HG03575 (cell line): ENCODE measurements at regions not wholly inside any gene's neighbourhood (a gene's known extent, or its start where the extent isn't known, plus 50 kb on each side); places are given as distances from the start of the nearest gene placed in this dataset.
"Not testable (repeated sequence)": the region's sequence is repeated elsewhere in the genome, so short reads cannot be mapped to it uniquely, and the experiment has no call there.

ENCODE experiments used
- ATAC-seq: cut with Tn5 transposase; IDR thresholded peaks from one replicate; pipeline ENCODE4 v1.9.1; 2021; ENCODE audit not compliant: unreplicated experiment, insufficient number of reproducible peaks, low FRiP score; ENCODE audit errors: extremely low read depth

GRCh38 chr12:92242907-92243306, 97.3 kb upstream of the BTG1 start:
- ATAC-seq, result no peak

GRCh38 chr12:92237762-92238523, 92.3 kb upstream of the BTG1 start:
- ATAC-seq, result no peak

- no peak for ATAC-seq
Measured at GRCh38 chr12:92237262-92237661, 91.6 kb upstream of the BTG1 start.

GRCh38 chr12:92235703-92236472, 90.2 kb upstream of the BTG1 start:
- ATAC-seq, result no peak

GRCh38 chr12:92234533-92234932, 88.9 kb upstream of the BTG1 start:
- no peak for ATAC-seq

GRCh38 chr12:92233346-92234015, 87.8 kb upstream of the BTG1 start:
- ATAC-seq, result no peak

- ATAC-seq, result not testable (repeated sequence)
Measured at GRCh38 chr12:92232371-92232932, 86.8 kb upstream of the BTG1 start.

GRCh38 chr12:92231945-92232344, 86.3 kb upstream of the BTG1 start:
- ATAC-seq, result not testable (repeated sequence)

DNA sequence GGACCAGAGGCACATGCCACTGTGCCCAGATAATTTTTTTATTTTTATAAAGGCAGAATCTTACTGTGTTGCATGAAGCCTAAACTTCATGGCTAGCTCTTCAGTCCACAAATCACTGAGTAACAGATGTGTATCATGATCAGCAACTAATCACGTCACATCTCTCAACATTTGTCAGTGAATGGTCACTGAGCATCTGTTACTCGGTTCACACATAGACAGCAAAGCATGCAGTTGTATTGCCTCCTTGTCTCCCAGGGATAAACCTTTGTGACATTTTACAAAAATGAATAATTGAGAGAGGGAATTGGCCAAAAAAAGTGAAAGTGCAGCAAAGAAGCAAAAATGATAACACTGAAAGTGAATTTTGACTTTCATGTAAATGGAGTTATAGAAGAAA, 85.9 kb upstream of the BTG1 start:
- not testable (repeated sequence) for ATAC-seq

- ATAC-seq, result no peak
Measured at GRCh38 chr12:92229381-92229780, 83.7 kb upstream of the BTG1 start.

GRCh38 chr12:92226961-92227360, 81.3 kb upstream of the BTG1 start:
- no peak for ATAC-seq

GRCh38 chr12:92226071-92226661, 80.5 kb upstream of the BTG1 start:
- ATAC-seq, result no peak

- ATAC-seq, result no peak
Measured at GRCh38 chr12:92224685-92225331, 79.2 kb upstream of the BTG1 start.

DNA sequence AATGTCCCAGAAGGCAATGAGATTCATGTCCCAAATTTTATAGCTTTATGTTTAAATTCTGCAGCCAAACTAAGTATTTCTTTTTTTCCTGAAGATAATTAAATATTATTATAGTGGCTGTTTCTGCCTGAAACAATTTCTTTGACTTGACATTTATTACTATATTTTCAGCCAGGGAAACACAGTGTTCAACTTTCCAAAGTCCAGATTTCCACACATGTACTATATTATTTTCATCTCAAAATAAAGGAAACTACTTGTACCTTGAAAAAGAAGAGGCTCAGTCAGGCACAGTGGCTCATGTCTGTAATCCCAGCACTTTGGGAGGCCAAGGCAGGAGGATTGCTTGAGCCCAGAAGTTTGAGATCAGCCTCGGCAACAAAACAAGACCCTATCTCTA, 77.8 kb upstream of the BTG1 start:
- ATAC-seq, result no peak

- no peak for ATAC-seq
Measured at GRCh38 chr12:92221656-92222315, 76.1 kb upstream of the BTG1 start.

DNA sequence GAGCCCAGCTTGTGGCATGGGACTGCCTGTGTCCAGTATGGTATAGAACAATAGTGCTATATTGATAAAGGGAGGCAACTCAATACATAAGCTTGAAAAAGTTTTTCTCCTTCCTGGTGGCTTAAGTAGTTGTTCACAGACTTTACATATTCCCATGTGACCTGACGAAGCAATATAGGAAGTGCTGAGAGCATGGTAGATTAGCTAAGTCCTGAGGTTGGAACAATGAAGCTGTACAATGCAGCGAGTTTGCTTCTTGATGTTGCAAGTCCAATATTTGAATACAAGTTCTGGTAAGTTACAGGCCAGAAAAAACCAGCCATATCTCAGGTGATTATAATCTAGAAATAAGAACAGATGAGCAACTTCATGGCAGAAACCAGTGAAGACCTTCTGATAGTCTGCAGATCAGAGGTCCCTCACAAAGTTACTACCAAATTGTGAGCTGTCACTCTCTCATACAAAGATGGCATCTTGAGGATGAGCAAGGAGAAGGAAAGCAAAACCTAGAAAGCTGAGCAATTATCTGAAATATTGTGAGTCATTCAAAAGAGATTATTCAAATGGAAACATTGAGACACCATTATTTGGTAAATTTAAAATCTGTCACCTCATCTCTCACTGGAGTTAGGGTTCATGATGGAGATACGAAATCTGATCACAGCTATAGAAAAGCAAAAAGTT, 72.9 kb upstream of the BTG1 start:
- ATAC-seq, result no peak

- no peak for ATAC-seq
Measured at GRCh38 chr12:92216092-92216491, 70.4 kb upstream of the BTG1 start.

DNA sequence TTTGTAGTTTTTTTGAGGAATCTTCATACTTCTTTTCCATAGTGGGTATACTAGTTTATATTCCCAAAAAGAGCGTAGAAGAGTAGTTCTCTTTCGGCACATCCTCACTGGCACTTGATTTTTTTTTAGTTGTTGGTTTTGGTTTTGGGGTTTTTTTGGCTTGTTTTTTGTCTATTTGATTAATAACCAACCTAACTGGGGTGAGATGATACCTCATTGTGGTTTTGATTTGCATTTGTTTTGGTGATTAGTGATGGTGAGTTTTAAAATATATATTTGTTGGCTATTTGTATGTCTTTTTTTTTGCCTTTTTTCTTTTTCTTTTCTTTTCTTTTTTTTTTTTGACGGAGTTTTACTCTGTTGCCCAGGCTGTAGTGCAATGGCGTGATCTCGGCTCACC, 69.7 kb upstream of the BTG1 start:
- ATAC-seq, result no peak
